OCI-LY3 (cell line): ENCODE measurements at regions not wholly inside any gene's neighbourhood (a gene's known extent, or its start where the extent isn't known, plus 50 kb on each side); places are given as distances from the start of the nearest gene placed in this dataset.
"Not testable (repeated sequence)": the region's sequence is repeated elsewhere in the genome, so short reads cannot be mapped to it uniquely, and the experiment has no call there.

Source experiments
- H2AFZ ChIP-seq: fragments of 200-600, 300-600 bp; shearing (Covaris generic); 2 replicates; pipeline ENCODE4 v1.6.0; 2014; ENCODE audit warnings: antibody characterized with exemption, low read depth, low read length
- H3K27ac ChIP-seq: fragments of 200-600, 300-600 bp; sonication (generic); 2 replicates; pipeline ENCODE4 v1.5.1; 2014; ENCODE audit warnings: mild to moderate bottlenecking, low read length, moderate library complexity, mixed read lengths
- H3K27me3 ChIP-seq: fragments of 200-600, 300-600 bp; sonication (generic); 2 replicates; pipeline ENCODE4 v1.6.1; 2014; ENCODE audit warnings: low read depth, low read length, mixed read lengths
- H3K36me3 ChIP-seq: fragments of 200-600, 300-600 bp; sonication (generic); replicated peaks from 2 replicates; pipeline ENCODE3; 2014; ENCODE audit warnings: low read depth, low read length, mixed read lengths
- H3K4me1 ChIP-seq: fragments of 300-600, 200-600 bp; sonication (generic); 2 replicates; pipeline ENCODE4 v1.6.1; 2014; ENCODE audit warnings: low read length, mixed read lengths
- H3K4me2 ChIP-seq: fragments of 200-600, 300-600 bp; sonication (generic); 2 replicates; pipeline ENCODE4 v1.6.1; 2014; ENCODE audit warnings: low read length, mixed read lengths
- H3K4me3 ChIP-seq: fragments of 300-600, 200-600 bp; sonication (generic); 2 replicates; pipeline ENCODE4 v1.5.1; 2014; ENCODE audit warnings: antibody characterized with exemption, mild to moderate bottlenecking, low read length, moderate library complexity
- H3K79me2 ChIP-seq: fragments of 300-600, 200-600 bp; shearing (Covaris generic); 2 replicates; pipeline ENCODE4 v1.6.1; 2014; ENCODE audit warnings: mild to moderate bottlenecking, low read length, mixed read lengths
- H3K9ac ChIP-seq: fragments of 300-600, 200-600 bp; shearing (Covaris generic); 2 replicates; pipeline ENCODE4 v1.6.0; 2014; ENCODE audit warnings: mild to moderate bottlenecking, low read length, moderate library complexity
- H3K9me3 ChIP-seq: fragments of 200-600, 300-600 bp; shearing (Covaris generic); 2 replicates; pipeline ENCODE4 v1.6.1; 2014; ENCODE audit warnings: low read length, mixed read lengths; ENCODE audit not compliant: insufficient read depth
- H4K20me1 ChIP-seq: fragments of 200-600, 300-600 bp; sonication (generic); 2 replicates; pipeline ENCODE4 v1.6.1; 2016; ENCODE audit warnings: low read length, mixed read lengths; ENCODE audit not compliant: insufficient read depth
- CTCF ChIP-seq: fragments of 200-600, 300-600 bp; sonication (generic); IDR thresholded peaks from 2 replicates; pipeline ENCODE4 v1.5.1; 2014; ENCODE audit warnings: antibody characterized with exemption, low read length, low read depth
- EZH2phosphoT487 ChIP-seq: fragments of 200-600 bp; shearing (Covaris generic); IDR thresholded peaks from 2 replicates; pipeline ENCODE4 v1.6.1; 2018; ENCODE audit warnings: antibody characterized with exemption, mixed run types, low read depth

GRCh38 chr1:194862129-194862528 lies 1675.7 kb upstream of the B3GALT2 start:
- no peaks in the 10 kb centered on the region for H3K36me3 ChIP-seq
- no peaks in the 10 kb centered on the region for H3K27me3 ChIP-seq
- H3K4me2 ChIP-seq = no peak overlapping the region
- no peak overlapping the region for H2AFZ ChIP-seq
- no peaks in the 10 kb centered on the region for H3K4me1 ChIP-seq
- H3K4me3 ChIP-seq = no peak overlapping the region
- no peak for TF ChIP-seq EZH2phosphoT487
- no peak for TF ChIP-seq CTCF
- no peak overlapping the region for H3K9ac ChIP-seq
- no peaks in the 10 kb centered on the region for H3K9me3 ChIP-seq
- no peaks in the 10 kb centered on the region for H4K20me1 ChIP-seq
- no peaks in the 10 kb centered on the region for H3K79me2 ChIP-seq
- no peak overlapping the region for H3K27ac ChIP-seq

- TF ChIP-seq EZH2phosphoT487 = no peak
- no peak for TF ChIP-seq CTCF
- H3K9me3 ChIP-seq = no peaks in the 10 kb centered on the region
- no peak overlapping the region for H2AFZ ChIP-seq
- H3K4me2 ChIP-seq = no peak overlapping the region
- no peaks in the 10 kb centered on the region for H3K4me1 ChIP-seq
- H4K20me1 ChIP-seq = no peaks in the 10 kb centered on the region
- H3K36me3 ChIP-seq = no peaks in the 10 kb centered on the region
- no peaks in the 10 kb centered on the region for H3K79me2 ChIP-seq
- H3K9ac ChIP-seq = no peak overlapping the region
- H3K4me3 ChIP-seq = no peak overlapping the region
- no peak overlapping the region for H3K27ac ChIP-seq
- no peaks in the 10 kb centered on the region for H3K27me3 ChIP-seq
Observed at GRCh38 chr1:194860248-194861201, 1674.1 kb upstream of the B3GALT2 start.

- H2AFZ ChIP-seq, H3K27me3 ChIP-seq, H3K36me3 ChIP-seq, H3K4me3 ChIP-seq, H4K20me1 ChIP-seq, H3K4me1 ChIP-seq, H3K9ac ChIP-seq, H3K4me2 ChIP-seq, H3K27ac ChIP-seq, H3K79me2 ChIP-seq, H3K9me3 ChIP-seq: not testable (repeated sequence)
Observed at GRCh38 chr1:194859481-194860154, 1673.2 kb upstream of the B3GALT2 start.

GRCh38 chr1:194858811-194859480 lies 1672.5 kb upstream of the B3GALT2 start:
- H3K4me3 ChIP-seq, H3K4me1 ChIP-seq, H3K79me2 ChIP-seq, H3K27ac ChIP-seq, H3K9ac ChIP-seq, H3K36me3 ChIP-seq, H2AFZ ChIP-seq, H3K9me3 ChIP-seq, H4K20me1 ChIP-seq, H3K4me2 ChIP-seq, H3K27me3 ChIP-seq: not testable (repeated sequence)

- Histone ChIP-seq H4K20me1 (no peaks in the 10 kb centered on the region), H3K9ac (no peak overlapping the region), H3K4me3 (no peak overlapping the region), H2AFZ (no peak overlapping the region), H3K9me3 (no peaks in the 10 kb centered on the region), H3K27ac (no peak overlapping the region), H3K36me3 (no peaks in the 10 kb centered on the region), H3K4me2 (no peak overlapping the region), H3K79me2 (no peaks in the 10 kb centered on the region), H3K4me1 (no peaks in the 10 kb centered on the region), H3K27me3 (no peaks in the 10 kb centered on the region)
- TF ChIP-seq EZH2phosphoT487 (no peak), CTCF (no peak)
Observed at GRCh38 chr1:194857413-194857812, 1671.0 kb upstream of the B3GALT2 start.
